Transverse colon (tissue), 4 donors: ENCODE measurements at regions not wholly inside any gene's neighbourhood (a gene's known extent, or its start where the extent isn't known, plus 50 kb on each side); places are given as distances from the start of the nearest gene placed in this dataset.

ENCODE experiments used
- DNase-seq: peaks from one replicate; pipeline ENCODE4 v3.0.0-alpha.2; 2019
- H3K27ac ChIP-seq, 4 donors: fragments of 200-600 bp; sonication (generic); 2 replicates each; pipeline ENCODE4 v1.5.1; 2016 to 2018; ENCODE audit warnings: inconsistent platforms in 4 of 4
- H3K27me3 ChIP-seq: fragments of 200-600 bp; sonication (generic); 2 replicates; pipeline ENCODE4 v1.5.1; 2017; ENCODE audit warnings: inconsistent platforms
- H3K36me3 ChIP-seq, 4 donors: fragments of 200-600 bp; sonication (generic); 2 replicates each; pipeline ENCODE4 v1.5.1; 2017 to 2019; ENCODE audit warnings: inconsistent platforms in 4 of 4
- H3K4me1 ChIP-seq, 4 donors: fragments of 200-600 bp; sonication (generic); 2 replicates each; pipeline ENCODE4 v1.5.1; 2017 to 2020; ENCODE audit warnings: inconsistent platforms in 4 of 4
- H3K4me3 ChIP-seq, 4 donors: fragments of 200-600 bp; sonication (generic); 1 replicate in 1 of 4; 2 replicates in 3 of 4; pipeline versions ENCODE4 v1.5.1 to v1.6.1; 2017 to 2019; ENCODE audit warnings: inconsistent platforms in 4 of 4
- H3K9me3 ChIP-seq, 2 donors: fragments of 200-600 bp; sonication (generic); 2 replicates each; pipeline ENCODE4 v1.5.1; 2017 to 2019; ENCODE audit warnings: inconsistent platforms in 2 of 2
- EP300 ChIP-seq: sonication (generic); formaldehyde crosslinking; IDR thresholded peaks from one replicate; pipeline ENCODE4 v1.6.1; 2017; ENCODE audit warnings: antibody characterized with exemption, low read depth
- POLR2A ChIP-seq: fragments of 450-650 bp; IDR thresholded peaks from one replicate; pipeline ENCODE4 v1.6.1; 2016; ENCODE audit warnings: antibody characterized with exemption, mild to moderate bottlenecking, moderate library complexity
- POLR2AphosphoS5 ChIP-seq, 3 donors: sonication (generic); formaldehyde crosslinking; IDR thresholded peaks; one replicate each; pipeline ENCODE4 v1.6.1; 2016; ENCODE audit warnings: antibody characterized with exemption in 3 of 3
- WGBS, 2 donors: methylation state at CpG; one replicate each; pipeline ENCODE4 v1.1.5; 2018; ENCODE audit warnings: low coverage in 1 of 2; 5-methylcytosine and 5-hydroxymethylcytosine counted together
- in situ Hi-C, 4 donors: fragments of 200-750 bp; cut with MboI; loops; one replicate each; pipeline versions ENCODE4 v1.15.0 to v1.15.1; 2017; ENCODE audit warnings: low sequenced_read_pairs in 3 of 4, low pct_ligation_motif_present in 1 of 4, low pct_unique_long_range_greater_than_20kb in 1 of 4
- intact Hi-C: fragments of 100-400 bp; cut with DNase I; formaldehyde crosslinking; loops from one replicate; pipeline ENCODE4 v1.15.1; 2023; ENCODE audit warnings: low total_unique reads
- TF ChIP-seq, protein P1 (sequence below), 5 experiments: fragments of 200-600 bp in 3 of 5; fragments of 450-650 bp in 2 of 5; sonication (generic) in 3 of 5; IDR thresholded peaks; 1 replicate in 2 of 5; 2 replicates in 3 of 5; pipeline ENCODE4 v1.5.1; 2016 to 2017; ENCODE audit warnings: antibody characterized with exemption in 5 of 5, inconsistent platforms in 3 of 5, mild to moderate bottlenecking in 2 of 5, moderate library complexity in 1 of 5

DNA sequence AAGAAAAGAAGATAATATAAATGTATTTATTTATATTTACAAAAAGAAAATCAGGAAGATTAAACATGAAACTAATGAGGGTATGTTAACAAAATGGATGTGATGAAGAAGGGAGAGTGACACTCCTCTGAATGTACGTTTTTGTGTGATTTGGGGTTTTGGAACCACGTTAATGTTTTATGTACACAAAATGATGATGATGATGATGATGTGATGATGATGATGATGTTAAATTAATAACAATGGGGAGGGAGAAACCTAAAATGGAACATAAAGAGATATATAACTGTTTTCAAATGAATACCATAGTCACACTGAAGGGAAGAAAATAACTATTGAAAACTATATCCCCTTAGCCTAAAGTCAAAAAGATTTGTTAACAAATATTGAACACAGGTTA is 143.1 kb downstream of the RCN1 start:
- DNase-seq: no peak
- Histone ChIP-seq H3K27me3 (no peaks in the 10 kb centered on the region), H3K4me1 (no peaks in the 10 kb centered on the region), H3K27ac (no peak overlapping the region), H3K4me3 (no peak overlapping the region), H3K9me3 (no peaks in the 10 kb centered on the region), H3K36me3 (no peaks in the 10 kb centered on the region)
- intact Hi-C loops: no loop called here
- 6 to 32% methylated on average over 2 of the region's 2 CpGs for whole genome bisulfite sequencing, 2 donors
- TF ChIP-seq POLR2AphosphoS5 (IDR thresholded peaks at IDR 0.05): no peak
- TF ChIP-seq, protein P1, sequence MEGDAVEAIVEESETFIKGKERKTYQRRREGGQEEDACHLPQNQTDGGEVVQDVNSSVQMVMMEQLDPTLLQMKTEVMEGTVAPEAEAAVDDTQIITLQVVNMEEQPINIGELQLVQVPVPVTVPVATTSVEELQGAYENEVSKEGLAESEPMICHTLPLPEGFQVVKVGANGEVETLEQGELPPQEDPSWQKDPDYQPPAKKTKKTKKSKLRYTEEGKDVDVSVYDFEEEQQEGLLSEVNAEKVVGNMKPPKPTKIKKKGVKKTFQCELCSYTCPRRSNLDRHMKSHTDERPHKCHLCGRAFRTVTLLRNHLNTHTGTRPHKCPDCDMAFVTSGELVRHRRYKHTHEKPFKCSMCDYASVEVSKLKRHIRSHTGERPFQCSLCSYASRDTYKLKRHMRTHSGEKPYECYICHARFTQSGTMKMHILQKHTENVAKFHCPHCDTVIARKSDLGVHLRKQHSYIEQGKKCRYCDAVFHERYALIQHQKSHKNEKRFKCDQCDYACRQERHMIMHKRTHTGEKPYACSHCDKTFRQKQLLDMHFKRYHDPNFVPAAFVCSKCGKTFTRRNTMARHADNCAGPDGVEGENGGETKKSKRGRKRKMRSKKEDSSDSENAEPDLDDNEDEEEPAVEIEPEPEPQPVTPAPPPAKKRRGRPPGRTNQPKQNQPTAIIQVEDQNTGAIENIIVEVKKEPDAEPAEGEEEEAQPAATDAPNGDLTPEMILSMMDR (IDR thresholded peaks at IDR 0.05): no peak
- no peak for TF ChIP-seq EP300
- TF ChIP-seq POLR2A: no peak
- in situ Hi-C loops: no loop called here

DNA sequence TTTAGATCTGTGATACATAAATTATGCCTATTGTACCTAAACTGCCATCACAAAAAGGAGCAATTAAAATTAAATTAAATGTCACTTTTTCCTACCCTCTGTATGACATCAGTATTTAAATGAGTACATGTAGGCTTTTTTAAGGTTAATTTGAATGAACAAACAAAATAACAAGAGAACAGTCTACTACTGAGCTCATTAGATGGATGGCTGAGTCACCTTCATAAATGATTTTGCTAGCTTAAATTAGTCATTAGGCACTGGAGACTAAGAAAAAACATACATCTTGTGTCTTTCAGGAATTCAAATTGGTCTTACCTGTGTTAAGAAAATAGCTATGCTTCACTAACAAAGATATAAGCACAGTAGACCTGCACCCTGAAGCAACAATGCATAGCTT is 153.6 kb downstream of the RCN1 start:
- H3K4me3 ChIP-seq: no peak overlapping the region
- H3K27ac ChIP-seq: no peak overlapping the region
- TF ChIP-seq EP300 (no peak), POLR2AphosphoS5 (IDR thresholded peaks at IDR 0.05) (no peak), POLR2A (no peak)
- TF ChIP-seq, protein P1 (IDR thresholded peaks at IDR 0.05): no peak
- intact Hi-C loops: no loop called here
- in situ Hi-C loops: no loop called here
- H3K36me3 ChIP-seq: no peaks in the 10 kb centered on the region
- no peak for DNase-seq
- no peaks in the 10 kb centered on the region for H3K9me3 ChIP-seq
- no peaks in the 10 kb centered on the region for H3K4me1 ChIP-seq
- H3K27me3 ChIP-seq: no peaks in the 10 kb centered on the region

DNA sequence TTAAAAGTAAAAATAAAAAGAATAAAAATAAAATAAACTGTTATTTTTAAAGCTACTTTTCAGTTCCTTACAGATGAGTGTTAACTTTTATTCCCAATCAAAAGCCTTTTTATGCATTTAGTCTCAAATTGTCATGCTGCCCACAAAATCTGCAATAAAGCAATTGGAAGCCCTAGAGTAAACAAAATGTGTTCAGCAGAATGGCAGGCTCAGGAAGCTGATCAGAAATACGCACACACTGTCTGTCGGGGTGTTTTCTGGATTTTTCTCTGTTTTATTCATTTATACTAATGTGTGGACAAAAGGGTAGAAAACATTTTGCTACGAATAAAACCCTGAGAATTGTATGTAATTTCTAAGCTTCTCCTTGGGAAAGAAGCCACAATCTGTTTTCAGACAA is 162.8 kb downstream of the RCN1 start:
- no peak for DNase-seq
- Histone ChIP-seq H3K27me3 (no peaks in the 10 kb centered on the region), H3K36me3 (no peaks in the 10 kb centered on the region), H3K27ac (no peak overlapping the region), H3K4me3 (no peak overlapping the region), H3K4me1 (no peaks in the 10 kb centered on the region), H3K9me3 (no peaks in the 10 kb centered on the region)
- 45 to 59% methylated on average over 3 of the region's 3 CpGs for WGBS, 2 donors
- intact Hi-C loops: no loop called here
- in situ Hi-C loops: no loop called here
- TF ChIP-seq EP300: no peak
- no peak for TF ChIP-seq POLR2AphosphoS5 (IDR thresholded peaks at IDR 0.05)
- TF ChIP-seq, protein P1 (IDR thresholded peaks at IDR 0.05): no peak
- TF ChIP-seq POLR2A: no peak

DNA sequence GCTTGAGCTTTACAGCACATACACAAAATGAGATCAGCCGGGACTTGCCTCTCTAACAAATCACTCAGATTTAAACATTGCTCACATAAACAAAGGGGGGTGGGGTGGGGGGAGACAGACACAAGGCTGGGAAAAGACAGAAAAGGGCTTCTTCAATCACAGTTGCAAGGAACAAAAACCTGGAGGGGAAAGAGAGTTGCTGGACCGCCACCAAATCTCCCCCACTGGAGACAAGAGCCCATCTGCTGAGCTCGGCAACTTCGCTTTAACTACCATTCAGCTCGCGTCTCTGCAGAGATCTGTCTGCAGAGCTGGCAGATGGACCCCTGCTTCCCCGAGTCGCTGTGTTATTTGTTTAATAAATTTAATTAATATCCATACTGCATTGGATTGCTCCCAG is 165.0 kb downstream of the RCN1 start:
- Histone ChIP-seq H3K9me3 (no peaks in the 10 kb centered on the region), H3K36me3 (no peaks in the 10 kb centered on the region), H3K4me1 (no peaks in the 10 kb centered on the region), H3K4me3 (no peak overlapping the region), H3K27ac (no peak overlapping the region), H3K27me3 (no peaks in the 10 kb centered on the region)
- WGBS, 2 donors: 59 to 76% methylated on average over 4 to 8 of the region's 8 CpGs
- TF ChIP-seq EP300: no peak
- TF ChIP-seq POLR2AphosphoS5 (IDR thresholded peaks at IDR 0.05): no peak
- TF ChIP-seq POLR2A: no peak
- TF ChIP-seq, protein P1 (IDR thresholded peaks at IDR 0.05): no peak
- DNase-seq: no peak
- in situ Hi-C loops (no loop called here), intact Hi-C loops (no loop called here)
